ENCODE measurements at regions not wholly inside any gene's neighbourhood (a gene's known extent, or its start where the extent isn't known, plus 50 kb on each side); places are given as distances from the start of the nearest gene placed in this dataset.

GRCh38 chr2:133952896-133953295 lies 301.0 kb upstream of the MGAT5 start:
- H3K4me3 ChIP-seq (ENCODE audit: low read depth, low read length): no peak overlapping the region
- no peak for DNase-seq (ENCODE audit: low read depth, low spot score)
- in situ Hi-C loops (cut with HindIII; ENCODE audit: low sequenced_read_pairs): no loop called here
- no peak for TF ChIP-seq CTCF (IDR thresholded peaks at IDR 0.05; ENCODE audit: low read depth, low read length)

- in situ Hi-C loops (cut with HindIII; ENCODE audit: low sequenced_read_pairs): no loop called here
- no peak overlapping the region for H3K4me3 ChIP-seq (ENCODE audit: low read depth, low read length)
- TF ChIP-seq CTCF (IDR thresholded peaks at IDR 0.05; ENCODE audit: low read depth, low read length): no peak
- no peak for DNase-seq (ENCODE audit: low read depth, low spot score)
Observed at GRCh38 chr2:133953524-133953923, 300.3 kb upstream of the MGAT5 start.

GRCh38 chr2:133954636-133955035 lies 299.2 kb upstream of the MGAT5 start:
- no peak for TF ChIP-seq CTCF (IDR thresholded peaks at IDR 0.05; ENCODE audit: low read depth, low read length)
- in situ Hi-C loops (cut with HindIII; ENCODE audit: low sequenced_read_pairs): no loop called here
- no peak overlapping the region for H3K4me3 ChIP-seq (ENCODE audit: low read depth, low read length)
- DNase-seq (ENCODE audit: low read depth, low spot score): no peak

GRCh38 chr2:133955169-133955568 lies 298.7 kb upstream of the MGAT5 start:
- in situ Hi-C loops (cut with HindIII; ENCODE audit: low sequenced_read_pairs): no loop called here
- TF ChIP-seq CTCF (IDR thresholded peaks at IDR 0.05; ENCODE audit: low read depth, low read length): no peak
- no peak overlapping the region for H3K4me3 ChIP-seq (ENCODE audit: low read depth, low read length)
- DNase-seq (ENCODE audit: low read depth, low spot score): no peak

- TF ChIP-seq CTCF (IDR thresholded peaks at IDR 0.05; ENCODE audit: low read depth, low read length): no peak
- H3K4me3 ChIP-seq (ENCODE audit: low read depth, low read length): no peak overlapping the region
- no peak for DNase-seq (ENCODE audit: low read depth, low spot score)
- in situ Hi-C loops (cut with HindIII; ENCODE audit: low sequenced_read_pairs): no loop called here
Observed at GRCh38 chr2:133956434-133956935, 297.4 kb upstream of the MGAT5 start.

- H3K4me3 ChIP-seq (ENCODE audit: low read depth, low read length): no peak overlapping the region
- TF ChIP-seq CTCF (IDR thresholded peaks at IDR 0.05; ENCODE audit: low read depth, low read length): no peak
- no peak for DNase-seq (ENCODE audit: low read depth, low spot score)
- in situ Hi-C loops (cut with HindIII; ENCODE audit: low sequenced_read_pairs): no loop called here
Observed at GRCh38 chr2:133957724-133958480, 296.0 kb upstream of the MGAT5 start.

All from astrocyte of the spinal cord (primary cell).